GM23248 (cell line): ENCODE measurements at regions not wholly inside any gene's neighbourhood (a gene's known extent, or its start where the extent isn't known, plus 50 kb on each side); places are given as distances from the start of the nearest gene placed in this dataset.

Experiments
- EZH2 ChIP-seq: fragments of 200-600 bp; sonication (generic); IDR thresholded peaks from 2 replicates; pipeline ENCODE4 v1.6.1; 2018; ENCODE audit warnings: antibody characterized with exemption, mild to moderate bottlenecking; ENCODE audit not compliant: insufficient read depth, poor library complexity, severe bottlenecking
- EZH2phosphoT487 ChIP-seq: fragments of 200-600 bp; sonication (generic); IDR thresholded peaks from 2 replicates; pipeline ENCODE4 v1.6.1; 2018; ENCODE audit warnings: antibody characterized with exemption, moderate library complexity, mild to moderate bottlenecking, low read depth; ENCODE audit not compliant: insufficient read depth

- TF ChIP-seq EZH2phosphoT487 = no peak
- no peak for TF ChIP-seq EZH2
Measured at GRCh38 chr2:67638146-67638545, 241.0 kb downstream of the ETAA1 start.
